SH-SY5Y (cell line): ENCODE measurements at regions not wholly inside any gene's neighbourhood (a gene's known extent, or its start where the extent isn't known, plus 50 kb on each side); places are given as distances from the start of the nearest gene placed in this dataset.

Source experiments
- GATA2 ChIP-seq: IDR thresholded peaks from 2 replicates; pipeline ENCODE4 v1.6.1; 2011; ENCODE audit warnings: mild to moderate bottlenecking, low read depth, low read length
- GATA3 ChIP-seq: IDR thresholded peaks from 2 replicates; pipeline ENCODE4 v1.6.1; 2011; ENCODE audit warnings: low read depth, mild to moderate bottlenecking, low read length, moderate library complexity

- no peak for TF ChIP-seq GATA3
- no peak for TF ChIP-seq GATA2
These were observed 777.7 kb downstream of the GBE1 start for GRCh38 chr3:80983753-80984152.
